NCI-H1930 (cell line): ENCODE measurements at regions not wholly inside any gene's neighbourhood (a gene's known extent, or its start where the extent isn't known, plus 50 kb on each side); places are given as distances from the start of the nearest gene placed in this dataset.
"Not testable (repeated sequence)": the region's sequence is repeated elsewhere in the genome, so short reads cannot be mapped to it uniquely, and the experiment has no call there.

ENCODE experiments used
- DNase-seq, 2 experiments: peaks; one replicate each; lab custom pipeline; 2025; lab: John Stamatoyannopoulos, UW

DNA sequence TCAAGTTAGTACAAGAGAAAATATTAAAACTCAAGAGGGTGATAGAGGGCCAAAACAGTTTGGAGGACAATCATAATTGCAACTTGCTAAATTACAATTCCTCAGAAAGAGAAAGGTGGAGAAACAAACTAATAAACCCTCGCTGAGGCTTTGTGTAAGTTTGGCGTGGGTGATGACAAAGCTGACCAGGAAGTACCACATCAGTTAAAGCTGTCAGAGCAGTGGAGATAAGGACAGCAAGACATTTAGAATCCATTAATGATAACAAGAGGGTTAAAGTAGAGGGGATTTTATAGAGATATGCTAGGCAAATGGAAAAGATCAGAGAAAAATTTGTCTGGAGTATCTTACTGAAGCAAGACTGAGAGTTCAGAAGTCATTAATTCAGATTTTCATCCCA lies 334.4 kb downstream of the TFAP2B start:
- no peak for DNase-seq

DNA sequence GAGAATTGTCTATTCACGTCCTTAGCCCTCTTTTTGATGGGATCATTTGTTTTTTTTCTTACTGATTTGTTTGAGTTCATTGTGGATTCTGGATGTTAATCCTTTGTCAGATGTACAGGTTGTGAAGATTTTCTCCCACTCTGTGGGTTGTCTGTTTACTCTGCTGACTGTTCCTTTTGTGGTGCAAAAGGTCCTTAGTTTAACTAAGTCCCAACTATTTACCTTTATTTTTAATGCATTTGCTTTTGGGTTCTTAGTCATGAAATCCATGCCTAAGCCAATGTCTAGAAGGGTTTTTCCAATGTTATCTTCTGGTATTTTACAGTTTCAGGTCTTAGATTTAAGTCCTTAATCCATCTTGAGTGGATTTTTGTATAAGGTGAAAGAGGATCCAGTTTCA lies 336.3 kb downstream of the TFAP2B start:
- not testable (repeated sequence) for DNase-seq

DNA sequence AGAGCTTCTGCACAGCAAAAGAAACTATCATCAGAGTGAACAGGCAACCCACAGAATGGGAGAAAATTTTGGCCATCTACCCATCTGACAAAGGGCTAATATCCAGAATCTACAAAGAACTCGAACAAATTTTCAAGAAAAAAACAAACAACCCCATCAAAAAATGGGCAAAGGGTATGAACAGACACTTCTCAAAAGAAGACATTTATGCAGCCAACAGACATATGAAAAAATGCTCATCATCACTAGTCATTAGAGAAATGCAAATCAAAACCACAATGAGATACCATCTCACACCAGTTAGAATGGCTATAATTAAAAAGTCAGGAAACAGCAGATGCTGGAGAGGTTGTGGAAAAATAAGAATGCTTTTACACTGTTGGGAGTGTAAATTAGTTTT lies 340.6 kb downstream of the TFAP2B start:
- not testable (repeated sequence) for DNase-seq

DNA sequence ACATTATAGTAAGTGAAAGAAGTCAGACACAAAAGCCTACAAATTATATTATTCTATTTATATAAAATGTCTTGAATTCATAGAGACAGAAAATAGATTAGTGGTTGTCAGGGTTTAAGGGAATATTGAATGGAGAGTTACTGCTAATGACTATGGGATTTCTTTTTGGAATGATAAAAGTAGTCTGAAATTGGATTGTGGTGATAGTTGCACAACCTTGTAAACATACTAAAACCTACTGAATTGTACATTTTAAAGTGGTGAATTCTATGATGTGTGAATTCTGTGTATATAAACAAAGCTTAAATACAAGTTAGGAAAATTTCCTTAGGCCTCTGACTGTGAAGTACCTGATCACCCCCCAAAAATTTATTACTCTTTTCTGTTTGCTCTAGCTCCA lies 343.1 kb downstream of the TFAP2B start:
- DNase-seq = no peak

DNA sequence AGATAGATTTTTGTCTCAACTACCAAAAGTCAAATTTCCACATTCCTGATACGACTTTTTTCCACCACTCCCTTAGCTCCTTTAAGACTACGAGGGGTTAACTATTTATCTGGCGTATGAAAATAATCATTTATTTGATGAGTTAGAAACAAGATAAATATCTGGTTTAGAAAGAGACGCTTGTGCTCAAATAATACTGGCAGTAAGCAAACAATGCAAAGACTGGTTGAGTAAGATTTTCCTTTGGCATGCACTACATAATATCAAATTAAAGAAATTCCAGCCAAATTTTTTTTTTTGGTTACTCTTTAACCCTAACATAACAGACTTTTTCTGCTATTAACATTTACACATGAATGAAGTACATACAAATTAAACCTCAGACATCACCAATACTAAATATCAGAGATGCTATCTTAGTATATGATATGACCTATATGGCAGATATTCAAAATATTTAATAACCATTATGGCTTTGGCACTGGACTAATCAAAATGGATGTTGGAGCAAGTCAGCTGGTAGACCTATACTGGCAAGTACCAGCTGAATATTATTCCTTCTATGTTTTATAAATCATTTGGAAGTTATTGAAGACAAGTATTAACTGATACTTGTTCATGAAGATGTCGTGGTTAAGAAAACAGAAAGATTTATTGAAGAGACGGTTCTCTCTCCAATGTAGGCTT lies 345.3 kb downstream of the TFAP2B start:
- DNase-seq = no peak

DNA sequence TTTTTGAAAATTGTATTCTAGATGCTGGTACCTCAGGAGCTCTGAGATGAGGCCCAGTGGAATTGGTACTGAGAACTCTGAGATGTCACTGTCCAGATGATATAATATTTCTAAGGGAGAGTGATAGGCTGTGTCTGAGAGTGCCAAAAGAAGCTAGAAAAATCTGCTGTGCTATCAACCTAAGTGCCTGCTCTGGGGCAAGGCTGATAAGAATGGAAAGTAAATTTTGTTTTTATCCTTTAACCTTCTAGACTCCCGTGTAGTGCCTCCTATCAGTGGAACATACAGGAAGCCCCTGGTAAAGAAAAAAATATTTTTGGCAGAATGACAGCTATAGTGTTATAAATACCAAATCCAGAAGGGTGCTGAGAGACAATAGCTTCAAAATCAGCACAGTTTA lies 348.2 kb downstream of the TFAP2B start:
- DNase-seq = no peak

DNA sequence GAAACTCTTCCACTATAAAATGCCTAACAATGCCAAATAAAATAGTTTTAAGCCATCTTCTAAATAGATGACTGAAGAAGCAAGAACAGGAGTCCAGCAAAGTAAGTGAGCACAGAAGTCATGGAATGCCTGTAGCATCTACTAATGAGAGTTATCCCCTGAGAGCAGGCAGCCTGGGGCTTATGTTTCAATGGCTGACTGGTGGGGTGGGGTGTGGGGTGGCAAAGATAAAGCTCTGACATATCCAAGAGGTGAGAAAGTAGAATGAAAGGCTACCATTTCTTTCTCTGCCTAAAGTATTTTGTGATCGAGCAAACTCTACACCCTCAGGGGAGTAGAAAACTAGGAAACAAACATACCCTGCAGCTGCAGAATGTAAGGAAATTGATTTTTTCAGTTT lies 348.8 kb downstream of the TFAP2B start:
- DNase-seq = no peak

DNA sequence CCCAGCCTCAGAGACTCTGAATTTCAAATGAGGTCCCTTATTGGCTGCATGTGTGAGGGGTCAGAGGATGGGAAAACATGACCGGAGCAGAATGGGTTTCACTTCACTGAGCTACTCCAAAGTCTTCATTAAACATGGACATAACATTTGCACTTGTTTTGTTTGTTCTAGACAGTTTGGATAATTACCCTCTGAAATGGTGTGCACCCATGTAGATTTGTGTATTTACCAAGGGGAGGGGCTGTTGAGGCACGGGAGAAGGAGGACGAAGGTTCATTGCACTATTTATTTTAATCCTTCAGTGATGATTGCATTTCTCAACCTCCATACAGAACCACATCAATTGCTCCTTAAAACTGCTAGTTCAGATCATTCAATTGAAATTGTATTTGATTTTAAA lies 364.2 kb downstream of the TFAP2B start:
- no peak for DNase-seq

DNA sequence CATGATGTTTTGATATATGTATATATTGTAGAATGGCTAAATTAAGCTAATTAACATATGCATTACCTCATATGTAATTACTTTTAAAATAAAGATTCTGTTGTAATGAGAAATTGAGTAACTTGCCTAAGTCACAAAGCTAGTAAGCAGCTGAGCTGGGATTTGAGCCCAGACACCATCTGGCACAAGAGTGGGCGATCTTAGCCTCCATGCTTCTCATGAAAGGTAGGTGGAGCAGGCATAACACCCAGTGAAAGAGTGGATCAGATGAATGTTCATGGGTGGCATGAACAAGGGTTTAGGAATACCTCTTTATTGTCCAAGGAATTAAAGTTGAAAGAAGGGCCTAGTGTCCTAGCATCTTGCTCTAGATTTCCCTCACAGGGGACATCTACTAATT lies 365.4 kb downstream of the TFAP2B start:
- no peak for DNase-seq

DNA sequence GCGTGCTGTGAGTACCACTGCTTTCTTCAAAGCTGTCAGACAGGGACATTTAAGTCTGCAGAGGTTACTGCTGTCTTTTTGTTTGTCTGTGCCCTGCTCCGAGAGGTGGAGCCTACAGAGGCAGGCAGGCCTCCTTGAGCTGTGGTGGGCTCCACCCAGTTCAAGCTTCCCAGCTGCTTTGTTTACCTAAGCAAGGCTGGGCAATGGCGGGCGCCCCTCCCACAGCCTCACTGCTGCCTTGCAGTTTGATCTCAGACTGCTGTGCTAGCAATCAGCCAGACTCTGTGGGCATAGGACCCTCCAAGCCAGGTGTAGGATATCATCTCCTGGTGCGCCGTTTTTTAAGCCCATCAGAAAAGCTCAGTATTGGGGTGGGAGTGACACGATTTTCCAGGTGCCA lies 374.5 kb downstream of the TFAP2B start:
- not testable (repeated sequence) for DNase-seq

DNA sequence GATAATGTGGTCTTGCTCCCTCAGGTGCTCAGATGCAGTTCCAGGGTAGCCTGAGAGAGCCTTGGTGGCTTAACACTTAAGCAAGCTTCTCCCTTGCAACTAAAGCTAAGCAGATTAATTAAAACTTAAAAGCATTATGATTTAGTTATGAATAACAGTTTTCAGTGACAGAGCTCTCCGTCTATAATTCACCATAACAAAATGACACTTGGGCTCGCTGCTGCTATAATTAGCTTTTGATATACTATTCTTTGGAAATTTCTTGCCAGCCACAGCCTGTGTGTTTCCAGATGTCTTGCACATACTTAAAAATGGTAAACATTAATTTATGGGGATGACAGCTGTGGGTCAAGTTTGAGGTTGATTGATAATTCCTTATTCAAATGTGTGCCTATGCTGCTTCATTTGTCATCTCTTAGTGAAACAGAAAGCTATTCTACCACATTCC lies 380.5 kb downstream of the TFAP2B start:
- DNase-seq = no peak

DNA sequence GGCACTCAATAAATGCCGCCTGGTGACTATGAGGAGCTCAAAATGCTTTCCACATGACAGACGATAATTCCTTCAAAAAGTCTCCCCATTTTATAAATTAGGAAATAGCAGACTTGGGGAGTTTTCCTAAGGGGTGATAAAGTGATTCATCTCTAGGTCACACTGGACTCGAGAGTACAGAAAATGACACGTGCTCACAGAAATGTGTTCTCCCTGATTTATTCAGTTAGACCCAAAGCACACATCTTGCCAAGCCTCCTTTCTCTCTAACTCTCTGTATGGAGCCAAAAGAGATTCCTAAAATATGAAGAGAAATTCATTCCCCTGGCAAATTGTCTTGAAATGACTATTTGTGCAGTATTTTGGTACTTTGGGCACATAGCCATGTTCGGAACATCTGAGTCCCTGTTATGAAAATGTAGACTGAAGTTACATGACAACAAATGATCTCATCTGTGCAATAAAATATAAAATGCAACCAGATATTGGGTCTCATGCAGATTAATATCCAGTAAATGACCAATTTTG lies 381.1 kb downstream of the TFAP2B start:
- DNase-seq = no peak

DNA sequence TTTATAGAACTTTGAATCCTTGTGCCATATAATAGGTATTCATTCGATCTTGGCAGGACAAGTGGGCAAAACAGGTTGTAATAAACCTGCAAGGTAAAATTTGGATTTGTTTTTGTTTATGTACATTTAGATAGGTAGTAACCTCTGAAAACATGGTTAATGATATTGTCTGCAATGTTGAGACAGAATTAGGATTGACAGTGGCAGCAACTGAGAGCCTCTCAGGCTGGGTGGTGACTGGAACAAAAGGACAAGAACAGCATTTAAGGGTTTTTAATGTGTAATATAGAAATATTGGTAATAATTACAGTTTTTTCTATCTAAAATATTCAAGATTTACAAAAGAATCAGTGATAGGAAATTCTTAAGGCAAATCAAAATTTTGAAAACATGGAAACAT lies 382.0 kb downstream of the TFAP2B start:
- no peak for DNase-seq

DNA sequence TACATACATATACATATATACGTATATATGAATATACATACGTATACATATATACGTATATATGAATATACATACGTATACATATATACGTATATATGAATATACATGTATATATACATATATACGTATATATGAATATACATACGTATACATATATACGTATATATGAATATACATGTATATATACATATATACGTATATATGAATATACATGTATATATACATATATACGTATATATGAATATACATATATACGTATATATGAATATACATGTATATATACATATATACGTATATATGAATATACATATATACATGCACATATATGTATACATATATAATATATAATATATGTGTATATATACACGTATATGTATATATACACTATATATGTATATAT lies 384.0 kb downstream of the TFAP2B start:
- DNase-seq = not testable (repeated sequence)

DNA sequence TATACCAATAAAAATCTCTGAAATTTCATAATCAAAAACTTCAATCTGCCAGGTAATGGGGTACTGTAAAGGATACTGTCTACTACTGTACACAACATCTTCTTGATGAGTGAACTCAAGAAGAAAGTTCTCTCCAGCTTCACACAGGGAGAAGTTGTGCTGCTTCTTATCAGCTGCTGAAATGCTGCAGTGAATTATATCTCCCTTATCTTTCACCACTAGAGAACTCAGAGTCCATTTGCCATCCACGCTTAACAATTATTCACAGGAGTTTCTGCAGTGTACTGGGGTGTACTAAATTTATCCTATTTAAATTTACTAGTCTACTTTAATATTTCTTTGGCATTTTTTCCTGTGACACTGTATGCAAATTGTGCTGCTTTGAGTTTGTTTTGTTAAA lies 384.8 kb downstream of the TFAP2B start:
- DNase-seq = no peak

DNA sequence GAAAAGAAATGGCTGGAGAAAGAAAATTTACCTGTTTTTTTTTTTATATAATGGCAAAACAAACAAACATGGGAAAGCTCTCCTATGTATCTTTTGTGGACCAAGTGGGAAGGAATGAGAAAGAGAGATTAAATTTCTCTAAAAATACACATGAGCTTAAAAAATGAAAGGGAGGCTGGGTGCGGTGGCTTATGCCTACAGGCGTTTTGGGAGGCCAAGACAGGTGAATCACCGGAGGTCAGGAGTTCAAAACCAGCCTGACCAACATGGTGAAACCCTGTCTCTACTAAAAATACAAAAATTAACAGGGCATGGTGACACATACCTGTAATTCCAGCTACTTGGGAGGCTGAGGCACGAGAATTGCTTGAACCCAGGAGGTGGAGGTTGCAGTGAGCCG lies 388.0 kb downstream of the TFAP2B start:
- not testable (repeated sequence) for DNase-seq

DNA sequence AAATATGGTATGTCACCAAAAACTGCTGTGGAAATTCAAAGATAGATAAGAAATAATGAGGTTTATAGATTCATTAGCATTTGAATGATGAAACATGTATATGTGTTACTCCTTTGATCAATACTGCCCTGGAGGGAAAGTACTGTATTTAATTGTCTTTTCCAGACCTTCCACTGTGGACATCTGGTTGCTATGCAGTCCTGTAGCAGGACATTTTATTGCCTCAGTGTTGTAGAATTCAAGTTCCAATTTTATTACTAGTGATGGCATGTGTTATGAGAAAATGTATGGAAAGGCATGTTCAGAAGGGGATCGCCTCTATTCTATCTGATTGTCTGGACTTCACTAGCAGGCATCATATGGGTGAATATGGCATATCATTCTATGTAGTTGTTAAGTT lies 391.0 kb downstream of the TFAP2B start:
- no peak for DNase-seq

DNA sequence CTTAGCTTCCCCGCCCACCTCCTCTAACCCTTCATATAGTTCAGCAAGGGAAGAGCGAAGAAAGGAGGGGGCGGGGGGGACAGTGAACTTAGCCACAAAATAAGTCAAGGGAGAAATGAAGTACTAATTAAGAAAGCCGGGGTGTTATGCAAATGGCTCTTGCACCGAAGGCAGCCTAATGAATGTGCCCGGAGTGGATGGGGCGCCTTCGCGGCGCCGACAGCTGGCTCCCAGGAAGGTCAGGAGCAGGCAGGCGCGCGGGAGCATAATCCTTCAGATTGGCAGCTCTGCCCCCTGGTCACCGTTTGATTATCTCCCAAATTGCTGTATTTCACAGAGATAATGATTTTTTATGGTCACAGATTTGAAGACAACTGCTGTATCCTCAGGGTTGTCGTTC lies 395.1 kb downstream of the TFAP2B start:
- DNase-seq = no peak

DNA sequence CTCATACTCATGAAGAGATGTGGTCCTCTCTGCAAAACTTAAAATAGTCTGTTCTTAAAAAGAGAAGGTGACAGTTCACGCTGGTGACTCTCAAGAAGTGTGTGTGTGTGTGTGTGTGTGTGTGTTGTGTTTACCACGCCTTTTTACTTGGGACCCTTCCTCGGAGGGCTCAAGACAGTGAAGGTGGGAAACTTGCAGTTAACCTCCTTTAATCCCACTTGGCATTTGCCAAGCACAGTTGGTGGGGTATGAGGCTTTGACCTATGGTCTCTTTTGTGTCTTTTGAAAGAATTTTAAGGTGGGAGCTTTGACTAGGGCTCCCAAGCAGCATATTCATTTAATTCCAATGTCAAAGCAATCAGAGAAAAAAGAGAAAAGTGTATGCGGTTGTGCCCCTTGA lies 395.8 kb downstream of the TFAP2B start:
- DNase-seq = no peak

DNA sequence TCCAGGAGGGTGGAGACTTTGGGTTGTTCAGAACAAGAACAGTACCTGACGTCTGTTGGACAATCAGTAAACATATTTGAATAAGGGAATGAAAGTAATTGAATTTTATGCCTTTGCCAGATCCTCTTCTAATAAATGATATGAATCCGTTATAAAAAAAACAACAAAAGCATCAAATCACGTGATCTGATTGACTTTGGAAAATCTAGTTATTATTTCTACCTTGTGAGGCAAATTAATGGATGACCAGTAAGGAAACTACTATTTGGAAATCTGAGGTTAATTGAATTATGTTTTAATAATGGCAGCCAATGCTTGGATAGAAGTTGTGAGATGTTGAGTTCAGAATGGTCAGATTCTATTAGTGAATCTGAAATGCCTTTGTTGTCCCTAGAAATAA lies 399.5 kb downstream of the TFAP2B start:
- no peak for DNase-seq

DNA sequence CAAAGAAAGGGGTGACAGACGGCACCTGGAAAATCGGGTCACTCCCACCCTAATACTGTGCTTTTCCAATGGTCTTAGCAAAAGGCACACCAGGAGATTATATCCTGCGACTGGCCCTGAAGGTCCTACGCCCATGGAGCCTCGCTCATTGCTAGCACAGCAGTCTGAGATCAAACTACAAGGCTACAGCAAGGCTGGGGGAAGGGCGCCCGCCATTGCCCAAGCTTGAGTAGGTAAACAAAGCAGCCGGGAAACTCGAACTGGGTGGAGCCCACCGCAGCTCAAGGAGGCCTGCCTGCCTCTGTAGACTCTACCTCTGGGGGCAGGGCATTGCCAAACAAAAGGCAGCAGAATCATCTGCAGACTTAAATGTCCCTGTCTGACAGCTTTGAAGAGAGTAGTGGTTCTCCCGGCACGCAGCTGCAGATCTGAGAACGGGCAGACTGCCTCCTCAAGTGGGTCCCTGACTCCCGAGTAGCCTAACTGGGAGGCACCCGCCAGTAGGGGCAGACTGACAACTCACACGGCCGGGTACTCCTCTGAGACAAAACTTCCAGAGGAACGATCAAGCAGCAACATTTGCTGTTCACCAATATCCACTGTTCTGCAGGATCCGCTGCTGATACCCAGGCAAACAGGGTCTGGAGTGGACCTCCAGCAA lies 406.0 kb downstream of the TFAP2B start:
- DNase-seq = not testable (repeated sequence)

DNA sequence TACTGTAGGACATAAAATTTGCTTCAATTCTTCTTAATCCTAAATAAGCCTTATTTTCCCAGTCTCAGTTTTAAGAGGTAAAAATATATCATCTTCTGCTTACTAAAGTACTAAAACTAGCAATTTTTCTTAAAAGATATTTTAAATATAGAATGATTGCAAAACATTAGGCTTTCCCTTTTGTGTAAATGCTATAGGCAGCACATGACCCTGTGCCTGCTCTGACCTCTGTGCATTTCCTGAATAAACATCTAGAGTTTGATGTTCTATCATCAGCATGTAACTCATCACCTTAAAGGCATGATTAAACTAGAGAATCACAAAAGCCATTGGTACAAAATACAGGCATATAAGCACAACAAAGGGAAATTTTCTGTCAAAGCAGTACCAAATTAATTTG lies 422.7 kb downstream of the TFAP2B start:
- DNase-seq = no peak

DNA sequence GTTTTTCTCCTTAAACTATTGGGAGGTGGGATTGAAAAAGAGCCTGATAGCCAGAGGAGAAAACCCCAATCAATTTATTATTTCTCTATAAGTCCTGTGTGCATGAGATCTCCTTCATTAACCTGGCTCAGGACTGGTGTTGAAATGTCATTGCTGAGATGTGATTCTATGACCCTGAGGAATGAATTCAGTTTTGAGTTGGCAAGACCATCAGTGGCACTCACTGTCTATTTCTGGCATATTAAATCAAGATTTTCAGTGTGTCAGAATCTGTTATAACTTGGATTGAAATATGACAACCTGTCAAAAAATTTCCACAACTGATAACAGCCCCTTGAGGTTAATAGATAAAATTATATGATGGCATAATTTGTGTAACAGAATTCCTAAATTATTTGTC lies 431.1 kb downstream of the TFAP2B start:
- DNase-seq = no peak

DNA sequence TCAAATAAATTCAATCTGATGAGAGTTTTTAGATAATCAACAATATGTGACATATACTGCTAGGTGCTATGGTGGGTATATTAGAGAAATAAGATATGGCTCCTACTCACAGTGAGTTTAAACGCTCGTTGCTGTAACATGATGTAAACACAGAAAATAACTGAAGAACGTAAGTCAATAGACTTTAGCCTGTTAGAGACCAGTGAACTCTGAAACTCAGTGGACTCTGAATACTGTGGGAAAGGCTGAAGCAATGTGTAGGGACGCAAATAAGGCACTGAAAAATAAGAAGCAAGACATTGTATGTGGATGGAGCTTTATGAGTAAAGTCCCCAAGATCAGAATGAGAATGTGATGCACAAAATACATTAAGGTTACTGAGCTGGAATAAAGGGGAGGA lies 431.6 kb downstream of the TFAP2B start:
- DNase-seq = no peak
